HepG2 (cell line): ENCODE measurements at regions not wholly inside any gene's neighbourhood (a gene's known extent, or its start where the extent isn't known, plus 50 kb on each side); places are given as distances from the start of the nearest gene placed in this dataset.

Source experiments
- ATAC-seq: fragments of 200-7000 bp; cut with Tn5 transposase; 3 replicates; pipeline ENCODE4 v1.9.1; 2020; ENCODE audit warnings: mild to moderate bottlenecking, moderate library complexity
- BruUV-seq: library from RNA; stranded (reverse); fragments of 400-500 nt; replicated peaks from 2 replicates; lab custom pipeline; 2021; lab: Mats Ljungman, UMichigan
- CTCF ChIA-PET: fragments of 300-600 bp; formaldehyde crosslinking; extraction: SDS; loops from one replicate; lab custom pipeline; 2021; ENCODE audit warnings: low total read pairs, inconsistent platforms, low intra/inter-chr PET ratio; lab: Yijun Ruan, JAX
- POLR2A ChIA-PET: fragments of 350-600 bp; sonication (Branson Sonifier 250); formaldehyde crosslinking; loops from one replicate; lab custom pipeline; 2020; ENCODE audit warnings: antibody characterized with exemption, inconsistent platforms; lab: Yijun Ruan, JAX
- DNase-seq: peaks from one replicate; pipeline ENCODE4 v3.0.0-alpha.2; 2015; ENCODE audit warnings: low spot score
- FAIRE-seq: peaks from 3 replicates; lab custom pipeline; 2011; peaks lifted over from hg19 to GRCh38; lab: Jason Lieb, UNC
- H2AFZ ChIP-seq: one replicate; pipeline ENCODE4 v1.6.1; 2011; ENCODE audit warnings: low read length, inconsistent platforms
- H3K27ac ChIP-seq: fragments of 300-600 bp; 3 replicates; pipeline ENCODE4 v1.8.0; 2011; ENCODE audit warnings: mixed run types, mild to moderate bottlenecking, mixed read lengths, low read length, inconsistent platforms; ENCODE audit not compliant: insufficient read depth; ENCODE audit errors: extremely low read length
- H3K27me3 ChIP-seq, 2 experiments: fragments of 200-600 bp in 1 of 2; 2 replicates in 1 of 2; 3 replicates in 1 of 2; pipeline versions ENCODE4 v1.6.0 to v1.8.0; 2011; ENCODE audit warnings: low read length in 2 of 2, mild to moderate bottlenecking in 2 of 2, moderate library complexity in 2 of 2, inconsistent platforms in 1 of 2; ENCODE audit not compliant: insufficient read depth in 2 of 2, control insufficient read depth in 1 of 2
- H3K36me3 ChIP-seq, 2 experiments: fragments of 200-600 bp in 1 of 2; replicated peaks in 1 of 2; 2 replicates in 1 of 2; 3 replicates in 1 of 2; pipeline versions ENCODE4 v1.5.1 to v1.8.0; 2011; ENCODE audit warnings: low read length in 2 of 2, inconsistent platforms in 1 of 2; ENCODE audit not compliant: insufficient read depth in 2 of 2, control insufficient read depth in 1 of 2
- H3K4me1 ChIP-seq: 2 replicates; pipeline ENCODE4 v1.5.1; 2012; ENCODE audit warnings: low read length, inconsistent platforms; ENCODE audit not compliant: insufficient read depth
- H3K4me2 ChIP-seq: 2 replicates; pipeline ENCODE4 v1.6.0; 2011; ENCODE audit warnings: low read depth, low read length, inconsistent platforms
- H3K4me3 ChIP-seq, 3 experiments: fragments of 200-600 bp in 1 of 3; sonication (generic), shearing (Covaris generic) in 1 of 3; replicated peaks in 1 of 3; 2 replicates each; pipeline ENCODE4 v1.5.1; 2011 to 2016; ENCODE audit warnings: low read length in 3 of 3, inconsistent platforms in 2 of 3, low read depth in 2 of 3, mild to moderate bottlenecking in 2 of 3, control low read depth in 1 of 3, mixed read lengths in 1 of 3; ENCODE audit not compliant: insufficient read depth in 1 of 3
- H3K79me2 ChIP-seq: one replicate; pipeline ENCODE4 v1.6.1; 2011; ENCODE audit warnings: low read length, inconsistent platforms; ENCODE audit not compliant: insufficient read depth
- H3K9ac ChIP-seq: 2 replicates; pipeline ENCODE4 v1.6.0; 2011; ENCODE audit warnings: mild to moderate bottlenecking, low read depth, low read length, inconsistent platforms; ENCODE audit not compliant: insufficient read depth
- H3K9me3 ChIP-seq: 2 replicates; pipeline ENCODE4 v1.5.1; 2012; ENCODE audit warnings: mild to moderate bottlenecking, low read length
- H4K20me1 ChIP-seq: 2 replicates; pipeline ENCODE4 v1.6.0; 2011; ENCODE audit warnings: inconsistent platforms, mild to moderate bottlenecking, low read length, moderate library complexity; ENCODE audit not compliant: insufficient read depth
- FOXK2 ChIP-seq: fragments of 450-650 bp; IDR thresholded peaks from 2 replicates; pipeline ENCODE4 v1.6.1; 2016
- GTF2F1 ChIP-seq: fragments of 150-350 bp; IDR thresholded peaks from 2 replicates; pipeline ENCODE4 v1.6.1; 2014; ENCODE audit warnings: low read length
- ZMAT3 ChIP-seq: sonication (generic); formaldehyde crosslinking; conservative IDR thresholded peaks from 2 replicates; pipeline ENCODE4 v1.7.0; 2021; ENCODE audit warnings: missing genetic modification reagents
- ZNF382 ChIP-seq: sonication (generic); formaldehyde crosslinking; IDR thresholded peaks from 2 replicates; pipeline ENCODE4 v1.5.0; 2020; ENCODE audit warnings: missing genetic modification reagents, mild to moderate bottlenecking, borderline replicate concordance
- ZNF580 ChIP-seq: IDR thresholded peaks from 2 replicates; pipeline ENCODE4 v1.6.1; 2016; ENCODE audit warnings: low read depth, borderline replicate concordance
- ZNF839 ChIP-seq: sonication (generic); formaldehyde crosslinking; IDR thresholded peaks from 2 replicates; pipeline ENCODE4 v1.4.0; 2020; ENCODE audit warnings: missing genetic modification reagents, mild to moderate bottlenecking, borderline replicate concordance
- WGBS: methylation state at CpG from one replicate; pipeline ENCODE4 v1.1.6; 2017; ENCODE audit warnings: low lambda C conversion rate; 5-methylcytosine and 5-hydroxymethylcytosine counted together
- in situ Hi-C: cut with HindIII; loops from 2 replicates; pipeline ENCODE4 v1.10.0; 2017; ENCODE audit warnings: low pct_unique_long_range_greater_than_20kb; ENCODE audit not compliant: extremely low pct_ligation_motif_present
- intact Hi-C: fragments of 100-400 bp; cut with micrococcal nuclease; formaldehyde crosslinking; loops from one replicate; pipeline ENCODE4 v1.10.0; 2022; ENCODE audit not compliant: unreplicated experiment
- TF ChIP-seq, protein P1 (sequence below): sonication (generic); formaldehyde crosslinking; IDR thresholded peaks from 2 replicates; pipeline ENCODE4 v1.4.0; 2020; ENCODE audit warnings: missing genetic modification reagents
- TF ChIP-seq, protein P2 (sequence below): sonication (generic); formaldehyde crosslinking; IDR thresholded peaks from 2 replicates; pipeline ENCODE4 v1.4.0; 2020; ENCODE audit warnings: missing genetic modification reagents

- H3K27me3 ChIP-seq, result no peaks in the 10 kb centered on the region
- no peaks in the 10 kb centered on the region for H3K79me2 ChIP-seq
- TF ChIP-seq ZNF839 (CRISPR knock-in tag) (no peak), GTF2F1 (no peak), ZNF580 (CRISPR knock-in tag) (no peak), FOXK2 (no peak), ZNF382 (CRISPR knock-in tag) (no peak), ZMAT3 (no peak)
- TF ChIP-seq, protein P1, sequence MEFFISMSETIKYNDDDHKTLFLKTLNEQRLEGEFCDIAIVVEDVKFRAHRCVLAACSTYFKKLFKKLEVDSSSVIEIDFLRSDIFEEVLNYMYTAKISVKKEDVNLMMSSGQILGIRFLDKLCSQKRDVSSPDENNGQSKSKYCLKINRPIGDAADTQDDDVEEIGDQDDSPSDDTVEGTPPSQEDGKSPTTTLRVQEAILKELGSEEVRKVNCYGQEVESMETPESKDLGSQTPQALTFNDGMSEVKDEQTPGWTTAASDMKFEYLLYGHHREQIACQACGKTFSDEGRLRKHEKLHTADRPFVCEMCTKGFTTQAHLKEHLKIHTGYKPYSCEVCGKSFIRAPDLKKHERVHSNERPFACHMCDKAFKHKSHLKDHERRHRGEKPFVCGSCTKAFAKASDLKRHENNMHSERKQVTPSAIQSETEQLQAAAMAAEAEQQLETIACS, result no peak
- TF ChIP-seq, protein P2, sequence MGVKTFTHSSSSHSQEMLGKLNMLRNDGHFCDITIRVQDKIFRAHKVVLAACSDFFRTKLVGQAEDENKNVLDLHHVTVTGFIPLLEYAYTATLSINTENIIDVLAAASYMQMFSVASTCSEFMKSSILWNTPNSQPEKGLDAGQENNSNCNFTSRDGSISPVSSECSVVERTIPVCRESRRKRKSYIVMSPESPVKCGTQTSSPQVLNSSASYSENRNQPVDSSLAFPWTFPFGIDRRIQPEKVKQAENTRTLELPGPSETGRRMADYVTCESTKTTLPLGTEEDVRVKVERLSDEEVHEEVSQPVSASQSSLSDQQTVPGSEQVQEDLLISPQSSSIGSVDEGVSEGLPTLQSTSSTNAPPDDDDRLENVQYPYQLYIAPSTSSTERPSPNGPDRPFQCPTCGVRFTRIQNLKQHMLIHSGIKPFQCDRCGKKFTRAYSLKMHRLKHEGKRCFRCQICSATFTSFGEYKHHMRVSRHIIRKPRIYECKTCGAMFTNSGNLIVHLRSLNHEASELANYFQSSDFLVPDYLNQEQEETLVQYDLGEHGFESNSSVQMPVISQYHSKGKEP (CRISPR knock-in tag), result no peak
- no peaks in the 10 kb centered on the region for H3K4me1 ChIP-seq
- ChIA-PET POLR2A (no interaction called here), CTCF (no interaction called here)
- intact Hi-C loops, result no loop called here
- no peak overlapping the region for H3K27ac ChIP-seq
- H3K4me3 ChIP-seq, result no peak overlapping the region
- no peaks in the 10 kb centered on the region for H4K20me1 ChIP-seq
- H3K4me2 ChIP-seq, result no peak overlapping the region
- BruUV-seq, result no TSS peak
- no peaks in the 10 kb centered on the region for H3K36me3 ChIP-seq
- in situ Hi-C loops, result no loop called here
- DNase-seq (no peak), ATAC-seq (no peak), FAIRE-seq (no peak)
- H3K9ac ChIP-seq, result no peak overlapping the region
- 0% methylated on average over 1 of the region's 3 CpGs for WGBS
- no peak overlapping the region for H2AFZ ChIP-seq
- no peaks in the 10 kb centered on the region for H3K9me3 ChIP-seq
Measured at GRCh38 chrX:94424456-94424855, 750.5 kb downstream of the FAM133A start.
